SK-MEL-5 (cell line): ENCODE measurements at regions not wholly inside any gene's neighbourhood (a gene's known extent, or its start where the extent isn't known, plus 50 kb on each side); places are given as distances from the start of the nearest gene placed in this dataset.
A peak's percentile ranks its signal among the peaks of the same experiment; 100 is the strongest.

ENCODE experiments used
- DNase-seq: peaks from one replicate; pipeline ENCODE4 v3.0.0-alpha.2; 2016; ENCODE audit warnings: low read depth, low spot score
- in situ Hi-C: cut with HindIII; loops from 2 replicates; pipeline ENCODE4 v1.10.0; 2016; ENCODE audit warnings: low sequenced_read_pairs, high pct_unique_total_duplicates, low pct_unique_long_range_greater_than_20kb

DNA sequence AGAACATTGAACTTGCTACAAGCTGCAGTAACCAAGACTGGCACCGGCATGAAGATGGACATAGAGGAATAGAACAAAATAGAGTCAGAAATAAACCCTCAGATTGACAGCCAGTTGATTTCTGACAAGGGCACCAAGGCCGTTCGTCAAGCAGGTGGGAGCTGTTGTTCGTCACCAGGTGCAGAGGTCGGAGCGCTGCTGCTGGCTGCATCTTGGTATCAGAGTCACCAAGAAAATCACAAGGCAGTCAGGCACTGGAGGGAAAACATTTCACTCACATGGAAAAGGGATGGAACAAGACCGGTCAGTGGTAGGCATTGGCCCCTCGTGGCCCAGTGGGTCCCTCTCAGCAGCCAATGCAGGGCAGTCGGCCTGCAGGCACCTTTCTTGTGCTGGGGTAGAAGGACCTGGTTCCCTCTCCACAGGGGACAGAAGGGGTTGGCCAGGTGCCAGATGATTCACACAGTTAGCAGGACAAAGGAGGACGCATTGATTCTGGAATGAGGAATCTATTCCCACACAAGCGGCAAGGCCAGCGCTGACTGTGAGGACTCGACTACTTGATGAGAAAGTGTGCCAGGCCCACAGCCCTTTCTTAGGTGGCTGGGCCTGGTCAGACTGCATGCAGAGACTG is 115.8 kb upstream of the FGF3 start:
- no peak for DNase-seq
- in situ Hi-C loops, result no loop called here

DNA sequence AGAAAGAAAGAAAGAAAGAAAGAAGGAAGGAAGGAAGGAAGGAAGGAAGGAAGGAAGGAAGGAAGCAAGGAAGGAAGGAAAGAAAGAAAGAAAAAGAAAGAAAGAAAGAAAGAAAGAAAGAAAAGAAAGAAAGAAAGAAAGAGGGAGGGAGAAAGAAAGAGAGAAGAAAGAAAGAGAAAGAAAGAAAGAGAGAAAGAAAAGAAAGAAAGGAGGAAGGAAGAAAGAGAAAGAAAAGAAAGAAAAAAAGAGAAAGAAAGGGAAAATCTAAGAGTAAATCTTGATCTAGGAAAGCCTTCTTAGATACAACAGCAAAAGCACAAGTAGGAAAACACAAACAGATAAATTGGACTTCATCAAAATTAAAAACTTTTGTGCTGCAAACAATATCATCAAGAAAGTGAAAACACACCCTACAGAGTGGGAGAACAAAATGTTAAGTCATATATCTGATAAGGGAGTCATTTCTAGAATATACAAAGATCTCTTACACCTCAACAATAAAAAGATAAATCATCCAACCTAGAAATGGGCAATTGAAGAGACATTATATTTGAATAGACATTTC is 116.8 kb upstream of the FGF3 start:
- in situ Hi-C loops, result no loop called here
- DNase-seq, result no peak

DNA sequence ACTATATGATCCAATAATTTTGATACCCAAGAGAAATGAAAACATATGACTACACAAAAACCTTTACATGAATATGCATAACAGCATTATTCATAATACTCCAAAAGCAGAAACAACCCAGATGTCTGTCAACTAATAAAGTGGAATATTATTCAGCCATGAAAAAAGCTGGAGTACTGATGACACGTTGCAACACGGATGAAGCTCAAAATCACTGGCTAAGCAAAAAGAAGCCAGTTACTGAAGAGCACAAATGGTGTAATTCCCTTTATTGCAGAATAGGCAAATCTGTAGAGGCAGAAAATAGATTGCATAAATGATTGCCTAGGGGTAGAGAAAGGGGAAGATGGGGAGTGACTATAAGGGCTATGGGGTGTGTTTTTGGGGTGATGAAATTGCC is 117.6 kb upstream of the FGF3 start:
- DNase-seq, result no peak
- in situ Hi-C loops, result no loop called here

DNA sequence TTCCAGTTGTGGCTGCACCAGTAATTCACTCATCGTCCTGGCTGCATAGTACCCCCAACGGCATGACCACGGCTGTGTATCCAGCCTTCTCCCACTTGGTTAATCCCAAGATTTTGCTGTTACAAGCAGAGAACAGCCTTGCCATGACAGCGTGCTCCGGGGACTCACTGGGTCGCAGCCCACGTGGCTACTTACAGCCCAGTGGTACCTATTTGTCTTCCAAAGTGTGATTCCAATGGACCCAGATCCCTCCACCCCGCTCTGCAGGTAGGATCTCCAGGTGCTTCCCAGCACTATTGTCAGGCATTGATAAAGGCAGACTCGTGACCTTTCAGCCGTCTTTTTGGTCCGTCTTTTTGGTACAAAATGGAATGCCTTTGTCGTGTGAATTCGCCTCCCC is 119.0 kb upstream of the FGF3 start:
- in situ Hi-C loops, result no loop called here
- DNase-seq, result no peak

DNA sequence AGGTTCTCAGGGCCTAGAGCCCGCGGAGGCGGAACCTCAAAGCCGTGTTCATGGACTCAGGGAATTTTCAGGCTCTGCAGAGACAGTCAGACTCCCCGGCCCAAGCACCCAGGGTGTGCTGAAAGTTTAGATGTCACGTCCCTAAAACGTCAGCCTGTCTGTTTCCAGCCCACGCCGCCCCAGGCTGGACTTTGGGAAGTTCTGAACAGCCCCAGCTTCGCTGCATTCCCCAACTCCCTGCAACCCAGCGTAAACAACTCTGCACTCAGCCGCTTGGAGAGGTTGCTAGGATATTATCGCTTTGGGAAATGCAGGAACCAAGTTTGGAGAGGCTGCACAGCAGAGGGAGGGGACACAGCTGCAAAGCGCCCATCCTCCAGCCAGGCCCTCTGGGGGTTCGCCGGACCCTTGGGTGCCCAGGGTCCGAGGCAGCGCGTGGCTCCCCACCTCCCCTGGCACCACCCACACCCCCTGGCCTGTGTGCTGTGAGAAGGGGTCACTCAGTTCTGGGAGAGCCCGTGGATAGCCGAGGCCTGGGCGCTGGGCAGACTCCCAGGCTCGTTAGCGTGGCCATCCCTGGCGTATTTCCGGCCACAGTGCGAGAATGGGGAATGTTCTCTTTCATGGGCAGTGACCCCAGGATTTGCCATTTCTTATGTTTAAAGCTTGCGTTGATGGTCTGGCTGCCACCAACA is 120.5 kb upstream of the FGF3 start:
- DNase-seq, result no peak

DNA sequence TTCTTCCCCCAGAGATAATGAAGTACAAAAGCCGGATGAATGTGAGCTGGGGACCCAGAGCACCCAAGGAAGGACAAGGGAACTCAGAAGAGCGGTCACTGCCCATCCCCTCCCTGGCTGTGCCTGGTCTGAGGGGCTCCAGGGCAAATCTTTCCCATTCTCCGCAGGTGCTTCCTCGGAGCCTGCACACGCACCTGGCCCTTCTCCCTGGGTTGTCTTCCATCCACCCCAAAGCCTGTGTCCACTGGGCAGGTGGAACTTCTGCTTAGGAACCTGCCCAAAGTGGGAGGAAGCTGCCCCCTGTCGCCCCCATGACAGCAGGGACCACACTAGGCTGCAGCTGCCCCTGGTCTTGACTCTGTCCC is 121.0 kb upstream of the FGF3 start:
- in situ Hi-C loops, result no loop called here
- no peak for DNase-seq

More for the DNA sequence above, 120.5 kb upstream of the FGF3 start:
- in situ Hi-C loops, result no loop called here

DNA sequence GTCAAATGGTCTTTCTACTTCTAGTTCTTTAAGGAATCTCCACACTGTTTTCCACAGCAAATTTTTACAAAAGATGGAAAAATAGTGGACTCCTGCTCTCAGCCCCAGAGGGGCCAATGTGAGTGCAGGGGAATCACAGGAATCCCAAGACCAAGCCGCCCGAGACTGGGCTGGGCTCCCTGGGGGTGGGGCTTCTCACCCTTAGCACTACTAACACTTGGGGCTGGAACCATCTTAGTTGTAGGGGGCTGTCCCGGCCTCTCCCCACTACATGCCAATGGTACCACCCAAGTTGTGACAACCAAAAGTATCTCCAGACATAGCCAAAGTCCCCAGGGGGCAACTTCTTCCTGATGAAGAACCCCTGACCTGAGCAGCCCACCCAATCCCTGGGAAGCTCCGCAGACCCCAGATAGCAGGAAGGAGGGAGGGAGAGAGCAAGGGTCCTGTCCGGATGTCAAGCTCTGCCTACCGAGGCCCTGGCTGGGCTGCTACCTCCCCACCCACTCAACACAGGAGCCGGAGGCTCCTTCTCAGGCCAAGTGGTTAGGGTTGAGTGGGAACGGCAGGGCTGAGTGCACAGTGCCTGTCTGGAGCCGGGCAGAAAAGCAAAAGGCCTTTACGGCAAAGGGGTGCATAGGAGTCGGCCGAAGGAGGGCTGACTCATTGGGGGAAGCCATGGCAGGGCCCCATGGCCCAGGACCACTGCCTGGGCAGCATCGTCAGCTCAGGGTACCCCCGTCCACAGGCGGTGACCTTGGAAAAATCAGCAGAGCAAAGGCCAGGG is 122.5 kb upstream of the FGF3 start:
- in situ Hi-C loops, result no loop called here
- no peak for DNase-seq

DNA sequence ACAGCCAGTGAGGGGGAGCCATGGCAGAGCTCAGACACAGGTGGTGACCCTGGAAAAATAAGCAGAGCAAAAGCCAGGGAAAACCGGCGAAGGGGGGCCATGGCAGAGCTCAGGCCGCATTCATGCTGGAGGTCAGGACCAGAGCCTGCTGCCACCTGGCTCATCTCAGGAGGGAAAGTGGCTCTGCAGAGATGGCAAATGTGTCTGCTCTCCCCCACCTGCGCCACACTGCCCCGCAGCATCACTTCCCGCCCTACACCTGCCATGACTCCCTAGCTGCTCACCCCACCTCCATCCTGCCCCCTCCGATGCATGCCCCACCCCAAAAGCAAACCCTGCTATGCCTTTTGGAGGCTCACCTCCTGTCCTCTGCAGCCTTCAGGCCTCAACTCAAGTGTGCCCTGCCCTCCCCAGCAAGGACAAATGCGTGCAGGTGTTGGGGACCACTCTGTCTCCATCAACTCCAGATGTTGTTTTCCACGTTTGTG is 123.2 kb upstream of the FGF3 start:
- in situ Hi-C loops, result no loop called here
- no peak for DNase-seq

DNA sequence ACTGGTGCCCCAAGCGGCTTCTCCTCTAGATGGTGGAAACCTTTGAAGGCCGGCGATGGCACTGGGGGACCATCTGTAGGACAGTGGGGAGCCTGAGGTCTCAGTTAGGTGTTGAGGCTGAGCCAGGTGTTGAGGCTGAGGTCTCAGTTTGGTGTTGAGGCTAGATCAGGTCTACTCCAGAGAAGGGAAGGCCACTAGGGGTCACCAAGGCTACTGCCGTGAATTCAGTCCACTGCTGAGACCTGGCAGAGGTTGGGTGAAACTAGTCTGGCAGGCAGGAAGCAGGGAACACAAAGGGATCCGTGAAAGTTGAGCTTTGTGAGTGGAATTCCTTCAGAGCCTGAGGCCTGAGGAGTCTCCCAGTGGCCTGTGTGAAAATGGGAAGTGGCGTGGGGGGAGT is 123.8 kb upstream of the FGF3 start:
- peak; percentile 87 for DNase-seq
- in situ Hi-C loops, result no loop called here

DNA sequence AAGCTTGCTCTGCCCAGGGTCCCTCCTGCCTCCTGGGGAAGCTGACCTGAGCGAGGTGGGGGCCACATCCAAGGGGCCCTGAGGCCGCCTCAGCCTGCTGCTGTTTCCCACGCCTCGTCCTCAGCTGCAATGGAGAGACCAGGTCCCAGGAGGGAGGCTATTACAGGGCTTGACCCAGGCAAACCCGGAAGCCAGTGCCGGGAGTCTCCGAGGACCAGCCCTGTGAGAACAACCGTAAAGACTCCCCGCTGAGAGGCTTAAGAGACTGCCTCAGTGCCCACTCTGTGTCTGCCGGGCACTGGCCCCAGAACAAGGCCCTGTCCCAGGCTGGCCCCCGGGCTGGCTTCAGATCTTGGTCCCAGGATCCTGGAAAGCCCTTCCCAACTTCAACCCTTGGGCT is 124.3 kb upstream of the FGF3 start:
- DNase-seq, result no peak
- in situ Hi-C loops, result no loop called here

DNA sequence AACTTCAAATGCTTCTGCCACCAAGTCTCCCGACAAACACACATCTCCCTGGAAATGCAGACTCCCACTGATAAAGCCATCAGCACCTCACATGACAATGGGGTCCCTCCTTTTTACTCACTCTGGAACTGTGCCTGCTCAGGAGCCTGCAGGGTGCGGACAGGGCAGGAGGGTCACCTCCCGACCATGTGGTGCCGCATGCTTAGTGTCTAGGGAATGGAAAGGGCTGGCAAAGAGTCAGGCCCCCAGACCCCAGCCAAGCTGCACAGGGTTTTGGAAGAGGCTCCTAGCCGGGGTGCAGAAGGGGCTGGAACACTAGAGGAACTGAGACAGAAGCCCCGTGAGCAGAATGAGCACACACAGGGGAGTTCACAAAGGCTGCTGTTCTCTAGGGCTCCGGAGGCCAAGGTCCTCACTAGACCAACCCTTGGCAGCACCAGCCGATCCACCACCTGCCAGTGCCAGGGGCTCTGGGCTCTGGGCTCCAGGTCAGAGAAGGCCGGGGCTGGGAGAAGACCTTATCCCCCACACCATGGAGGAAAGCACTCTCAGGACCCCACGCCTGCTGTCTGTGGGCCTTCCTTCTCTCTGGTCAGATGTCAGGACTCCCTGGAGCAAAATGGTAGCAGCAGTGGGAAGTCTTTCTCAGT is 125.1 kb upstream of the FGF3 start:
- in situ Hi-C loops, result no loop called here
- no peak for DNase-seq

DNA sequence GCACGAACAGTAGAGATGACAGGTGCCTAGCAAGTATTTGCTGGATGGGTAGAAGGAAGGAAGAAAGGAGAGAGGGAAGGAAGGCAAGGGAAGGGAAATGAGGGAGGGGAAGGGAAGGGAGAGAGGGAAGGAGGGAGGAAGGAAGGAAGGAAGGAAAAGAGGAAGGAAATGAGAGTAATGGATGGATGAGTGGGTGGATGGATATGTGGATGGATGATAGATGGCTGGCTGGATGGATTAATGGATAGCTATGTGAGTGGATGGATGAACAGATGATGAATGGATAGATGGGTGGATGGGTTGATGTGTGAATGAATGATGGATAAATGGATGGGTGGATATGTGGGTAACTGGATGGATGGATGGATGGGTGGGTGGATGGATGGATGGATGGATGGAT is 125.9 kb upstream of the FGF3 start:
- in situ Hi-C loops, result no loop called here
- DNase-seq, result no peak

DNA sequence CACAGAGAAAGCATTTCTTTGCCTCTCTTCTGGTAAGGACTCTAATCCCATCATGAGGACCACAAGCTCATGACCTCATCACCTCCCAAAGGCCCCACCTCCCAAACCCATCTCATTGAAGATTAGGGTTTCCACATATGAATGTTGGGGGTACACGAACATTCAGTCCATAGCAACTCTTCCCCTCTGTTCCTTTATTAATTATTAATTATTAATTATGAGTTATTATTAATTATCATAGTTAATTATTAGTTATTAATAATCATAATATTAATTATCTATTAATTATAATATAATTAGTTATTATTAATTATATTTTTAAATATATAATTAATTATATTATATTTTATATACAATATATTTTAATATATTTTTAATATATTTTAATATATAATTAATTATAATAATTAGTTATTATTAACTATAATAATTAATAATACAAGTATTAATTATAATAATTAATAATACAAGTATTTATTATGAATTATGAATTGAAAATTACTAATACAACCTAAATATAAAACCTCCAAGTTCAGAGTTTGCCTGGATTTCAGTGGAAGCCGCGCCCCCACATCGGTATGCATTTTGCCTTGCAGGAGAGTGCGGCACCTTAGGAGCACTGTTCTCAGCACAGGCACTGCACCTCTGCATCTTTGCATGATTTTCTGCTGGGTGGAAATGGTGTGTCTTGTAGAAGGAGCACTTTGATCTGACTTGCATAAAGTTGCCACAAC is 128.0 kb upstream of the FGF3 start:
- no peak for DNase-seq
- in situ Hi-C loops, result no loop called here

DNA sequence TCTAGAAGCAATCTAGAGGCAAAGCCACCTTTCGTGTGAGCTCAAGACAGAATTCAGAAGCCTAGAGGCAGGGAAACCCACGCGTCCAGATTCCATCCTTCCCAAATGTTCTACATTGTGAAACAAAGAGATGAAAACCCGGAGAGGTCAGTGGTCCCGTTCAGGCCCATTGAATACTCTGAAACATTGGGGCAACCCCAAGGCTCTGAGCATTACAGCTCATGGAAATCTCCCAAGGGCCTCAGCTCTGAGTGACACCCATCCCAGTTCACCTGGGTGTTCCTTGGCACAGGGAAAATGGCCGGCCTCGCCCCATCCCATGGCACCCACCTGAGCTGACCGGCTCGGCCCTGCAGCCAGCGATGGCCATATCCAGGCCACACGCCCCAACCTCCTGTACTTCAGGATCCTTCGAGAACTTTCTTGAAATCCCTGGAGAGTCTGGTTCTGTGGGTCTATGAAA is 128.6 kb upstream of the FGF3 start:
- no peak for DNase-seq

DNA sequence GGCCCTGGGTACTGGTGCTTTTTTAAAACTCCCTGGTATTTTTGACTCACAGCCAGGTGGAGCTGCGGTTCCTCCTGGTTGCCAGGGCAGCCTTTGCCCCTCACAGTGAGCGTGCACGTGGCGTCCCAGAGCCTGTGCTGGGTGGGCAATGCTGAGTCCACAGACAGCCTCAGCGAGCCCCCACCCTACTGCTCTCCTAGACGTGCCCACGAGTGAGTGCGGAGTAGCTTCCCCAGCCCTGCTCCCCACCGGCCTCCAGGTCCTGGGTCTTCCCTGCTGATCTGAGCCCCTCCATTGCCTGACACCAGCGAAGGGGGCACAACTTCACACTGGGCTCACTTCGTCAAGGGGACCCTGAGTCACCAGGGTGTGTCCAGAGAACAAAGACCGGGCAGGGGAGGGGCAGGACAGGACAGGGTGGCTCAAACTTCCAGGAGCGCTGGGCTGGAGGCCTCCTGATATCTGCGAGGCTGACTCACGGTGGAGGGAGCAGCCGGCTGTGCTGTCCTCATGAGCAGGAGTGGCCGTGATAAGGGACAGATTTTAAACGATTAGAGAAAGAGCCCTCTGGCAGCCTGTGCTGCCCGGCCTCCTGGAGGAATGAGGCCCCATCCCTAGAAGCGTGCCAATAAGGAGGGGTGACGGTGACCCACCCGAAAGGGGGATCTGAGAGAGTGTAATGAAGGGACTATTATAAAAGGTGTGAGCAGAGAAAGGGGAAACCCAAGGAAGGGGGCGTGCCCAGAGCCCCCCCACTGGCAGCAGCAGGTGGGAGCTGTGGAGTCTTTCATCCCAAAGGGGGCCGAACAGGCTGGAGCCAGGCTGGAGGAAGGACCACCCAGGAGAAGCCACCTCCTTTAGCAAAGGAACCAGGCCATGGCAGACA is 129.3 kb upstream of the FGF3 start:
- no peak for DNase-seq

More for the DNA sequence above, 128.6 kb upstream of the FGF3 start:
- in situ Hi-C loops, result no loop called here

DNA sequence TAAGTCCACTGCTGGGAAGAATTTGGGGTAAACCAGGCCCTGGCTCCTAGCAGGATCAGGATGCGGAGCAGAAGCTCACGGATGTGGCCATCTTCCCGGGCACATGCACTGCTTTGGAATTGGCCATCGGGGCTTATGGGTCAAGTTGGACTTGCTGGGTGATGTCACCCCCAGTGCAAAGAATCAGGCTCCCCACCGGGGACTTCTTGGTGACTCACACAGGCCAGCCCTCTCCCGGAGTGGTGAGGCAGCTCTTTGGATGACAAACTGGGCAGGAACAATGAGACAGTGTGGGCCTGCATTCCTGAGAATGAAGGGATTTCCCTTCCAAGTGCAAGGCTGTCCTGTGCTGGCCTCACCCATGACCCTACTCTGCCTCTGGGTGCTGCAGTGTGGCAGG is 128.8 kb upstream of the ANO1 start:
- in situ Hi-C loops, result no loop called here
- peak; percentile 60 for DNase-seq

More for the DNA sequence above, 129.3 kb upstream of the FGF3 start:
- in situ Hi-C loops, result no loop called here
